Activated T-helper 2 cell treated with anti-CD3 and anti-CD28 coated beads, Interferon-gamma antibody, Interleukin-2, Interleukin-4, amounts not matched to agents 10 μg/mL and 5 μg/mL and 100 μg/mL, durations not matched to agents 14 hours and 24 hours and 36 hours (primary cell): ENCODE measurements at regions not wholly inside any gene's neighbourhood (a gene's known extent, or its start where the extent isn't known, plus 50 kb on each side); places are given as distances from the start of the nearest gene placed in this dataset.

ENCODE experiments used
- DNase-seq: peaks from one replicate; pipeline ENCODE4 v3.0.0; 2021; ENCODE audit warnings: low spot score
- H3K27ac Mint-ChIP-seq: one replicate; pipeline ENCODE4 v1.8.0; 2021; ENCODE audit warnings: mixed read lengths
- H3K27me3 Mint-ChIP-seq: one replicate; pipeline ENCODE4 v1.8.0; 2021; ENCODE audit warnings: low read depth, mixed read lengths
- H3K36me3 Mint-ChIP-seq: one replicate; pipeline ENCODE4 v1.8.0; 2021; ENCODE audit warnings: low read depth, mixed read lengths
- H3K4me1 Mint-ChIP-seq: one replicate; pipeline ENCODE4 v1.8.0; 2021; ENCODE audit warnings: low read depth, mixed read lengths
- H3K4me3 Mint-ChIP-seq: one replicate; pipeline ENCODE4 v1.8.0; 2021; ENCODE audit warnings: low read depth, mild to moderate bottlenecking, moderate library complexity, mixed read lengths
- H3K9me3 Mint-ChIP-seq: one replicate; pipeline ENCODE4 v1.8.0; 2021; ENCODE audit warnings: mixed read lengths
- intact Hi-C: fragments of 100-400 bp; cut with micrococcal nuclease; formaldehyde crosslinking; loops from one replicate; pipeline ENCODE4 v1.15.1; 2023

- H3K4me3 Mint-ChIP-seq: no peak overlapping the region
- no peaks in the 10 kb centered on the region for H3K36me3 Mint-ChIP-seq
- no peaks in the 10 kb centered on the region for H3K27me3 Mint-ChIP-seq
- DNase-seq: no peak
- peaks cover 9% of the 10 kb centered on the region for H3K9me3 Mint-ChIP-seq
- no peak overlapping the region for H3K27ac Mint-ChIP-seq
- intact Hi-C loops: no loop called here
- no peaks in the 10 kb centered on the region for H3K4me1 Mint-ChIP-seq
Observed at GRCh38 chr1:68961143-68961542, 464.3 kb upstream of the DEPDC1 start.

- Mint-ChIP-seq H3K4me1 (no peaks in the 10 kb centered on the region), H3K36me3 (no peaks in the 10 kb centered on the region), H3K4me3 (no peak overlapping the region), H3K27me3 (no peaks in the 10 kb centered on the region), H3K9me3 (peaks cover 13% of the 10 kb centered on the region), H3K27ac (no peak overlapping the region)
- no peak for DNase-seq
- intact Hi-C loops: no loop called here
Observed at GRCh38 chr1:68963353-68963752, 466.5 kb upstream of the DEPDC1 start.

GRCh38 chr1:68969441-68969840 lies 472.6 kb upstream of the DEPDC1 start:
- intact Hi-C loops: no loop called here
- Mint-ChIP-seq H3K27me3 (no peaks in the 10 kb centered on the region), H3K4me1 (no peaks in the 10 kb centered on the region), H3K9me3 (peaks cover 3% of the 10 kb centered on the region), H3K27ac (no peak overlapping the region), H3K4me3 (no peak overlapping the region), H3K36me3 (no peaks in the 10 kb centered on the region)
- no peak for DNase-seq

GRCh38 chr1:68970571-68970970 lies 473.7 kb upstream of the DEPDC1 start:
- no peaks in the 10 kb centered on the region for H3K27me3 Mint-ChIP-seq
- no peak for DNase-seq
- H3K9me3 Mint-ChIP-seq: peaks cover 3% of the 10 kb centered on the region
- H3K4me1 Mint-ChIP-seq: no peaks in the 10 kb centered on the region
- no peak overlapping the region for H3K27ac Mint-ChIP-seq
- no peak overlapping the region for H3K4me3 Mint-ChIP-seq
- no peaks in the 10 kb centered on the region for H3K36me3 Mint-ChIP-seq
- intact Hi-C loops: no loop called here

DNA sequence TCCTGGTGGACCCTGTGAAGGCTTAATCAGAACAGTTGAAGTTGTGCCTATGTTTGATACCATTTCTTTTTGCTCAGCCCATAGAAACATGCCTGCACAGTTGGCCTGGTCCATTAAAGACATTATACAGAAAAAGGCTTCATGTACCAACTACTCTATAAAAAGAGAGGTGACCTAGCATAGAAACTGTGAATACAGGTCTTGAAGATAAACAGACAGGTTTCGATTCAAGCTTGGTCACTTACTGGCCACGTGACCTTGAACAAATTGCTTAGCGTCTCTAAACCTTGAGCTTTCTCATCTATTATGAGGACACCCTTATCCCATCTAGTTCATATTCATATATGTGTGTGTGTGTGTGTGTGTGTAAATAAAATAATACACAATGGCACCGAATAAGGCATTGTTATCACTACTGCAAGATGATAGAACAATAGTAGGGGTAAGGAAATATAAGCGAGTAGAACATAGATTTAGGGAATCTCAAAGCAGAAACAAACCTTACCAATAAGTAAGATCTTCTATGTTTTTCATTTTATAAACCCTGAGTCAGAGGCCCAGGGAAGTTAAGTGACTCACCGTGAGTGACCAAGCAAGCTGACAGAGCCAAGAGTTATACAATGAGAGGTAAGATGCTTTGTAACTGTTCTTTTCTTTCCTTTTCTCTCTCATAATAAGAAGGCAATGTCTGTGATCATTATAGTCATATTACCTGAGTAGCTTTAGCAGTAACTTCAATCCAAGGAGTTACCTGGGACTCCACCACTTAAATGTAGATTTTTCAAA lies 476.8 kb upstream of the DEPDC1 start:
- no peak for DNase-seq
- Mint-ChIP-seq H3K4me1 (no peaks in the 10 kb centered on the region), H3K9me3 (no peaks in the 10 kb centered on the region), H3K4me3 (no peak overlapping the region), H3K36me3 (no peaks in the 10 kb centered on the region), H3K27me3 (no peaks in the 10 kb centered on the region), H3K27ac (no peak overlapping the region)
- intact Hi-C loops: no loop called here

- Mint-ChIP-seq H3K9me3 (no peaks in the 10 kb centered on the region), H3K27me3 (no peaks in the 10 kb centered on the region), H3K36me3 (no peaks in the 10 kb centered on the region), H3K27ac (no peak overlapping the region), H3K4me3 (no peak overlapping the region), H3K4me1 (no peaks in the 10 kb centered on the region)
- no peak for DNase-seq
- intact Hi-C loops: no loop called here
Observed at GRCh38 chr1:68974447-68974846, 477.6 kb upstream of the DEPDC1 start.

DNA sequence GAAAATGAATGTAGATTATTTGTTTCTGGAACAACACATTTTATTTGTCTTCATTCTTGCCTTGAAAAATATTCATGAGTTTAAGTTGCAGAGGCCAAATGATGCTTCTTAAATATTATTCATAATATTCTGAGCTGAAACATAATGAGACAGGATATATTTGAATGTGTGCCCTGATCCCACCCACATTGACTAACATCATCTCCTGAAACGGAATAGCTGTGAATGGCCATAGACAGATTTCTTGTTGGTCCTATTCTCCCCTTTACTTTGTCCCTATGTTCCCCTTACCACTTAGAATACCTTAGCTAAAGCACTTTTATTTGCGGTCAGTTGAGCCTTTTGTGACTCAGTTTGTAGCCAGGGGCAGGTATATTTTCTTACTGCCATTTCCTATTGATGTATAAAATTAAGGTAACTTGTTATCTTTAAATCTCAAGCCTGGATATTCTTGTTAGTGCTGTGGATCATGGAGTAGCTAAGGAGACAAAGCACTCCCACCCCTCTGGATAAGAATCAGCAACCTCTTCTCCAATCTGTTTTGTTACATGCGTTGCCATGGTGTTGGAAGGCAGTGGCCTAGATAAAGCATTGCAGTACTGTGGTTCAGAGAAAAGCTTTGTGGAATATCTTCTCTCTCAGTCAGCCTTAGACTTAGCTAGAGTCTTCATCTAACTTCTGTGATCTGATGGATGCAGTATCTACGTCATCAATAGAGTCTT lies 478.5 kb upstream of the DEPDC1 start:
- Mint-ChIP-seq H3K4me3 (no peak overlapping the region), H3K27me3 (no peaks in the 10 kb centered on the region), H3K36me3 (no peaks in the 10 kb centered on the region), H3K9me3 (no peaks in the 10 kb centered on the region), H3K27ac (no peak overlapping the region), H3K4me1 (no peaks in the 10 kb centered on the region)
- intact Hi-C loops: no loop called here
- no peak for DNase-seq

GRCh38 chr1:68976916-68977610 lies 480.2 kb upstream of the DEPDC1 start:
- no peak for DNase-seq
- H3K36me3 Mint-ChIP-seq: no peaks in the 10 kb centered on the region
- intact Hi-C loops: no loop called here
- no peak overlapping the region for H3K4me3 Mint-ChIP-seq
- no peaks in the 10 kb centered on the region for H3K4me1 Mint-ChIP-seq
- no peaks in the 10 kb centered on the region for H3K27me3 Mint-ChIP-seq
- H3K27ac Mint-ChIP-seq: no peak overlapping the region
- H3K9me3 Mint-ChIP-seq: peaks cover 3% of the 10 kb centered on the region

- intact Hi-C loops: no loop called here
- Mint-ChIP-seq H3K27ac (no peak overlapping the region), H3K9me3 (peaks cover 7% of the 10 kb centered on the region), H3K36me3 (no peaks in the 10 kb centered on the region), H3K27me3 (no peaks in the 10 kb centered on the region), H3K4me1 (no peaks in the 10 kb centered on the region), H3K4me3 (no peak overlapping the region)
- DNase-seq: no peak
Observed at GRCh38 chr1:68979891-68980290, 483.0 kb upstream of the DEPDC1 start.

DNA sequence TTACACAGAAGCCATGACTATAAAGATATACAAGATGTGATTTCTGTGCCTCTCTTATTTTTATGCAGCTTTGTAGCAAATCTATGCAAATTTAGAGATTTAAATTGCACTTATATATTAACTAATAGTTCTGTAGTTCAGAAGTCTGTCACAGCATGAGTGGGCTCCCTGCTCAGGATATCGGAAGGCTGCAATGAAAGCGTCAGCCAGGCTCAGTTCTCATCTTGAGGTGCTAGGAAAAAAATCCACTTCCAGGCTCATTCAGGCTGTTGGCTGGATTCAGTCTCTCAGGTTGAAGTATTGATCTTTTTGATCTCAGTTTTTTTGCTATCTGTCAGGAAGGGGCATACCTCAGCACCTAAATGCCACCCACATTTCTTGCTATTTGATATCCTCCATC lies 487.4 kb upstream of the DEPDC1 start:
- H3K27me3 Mint-ChIP-seq: no peaks in the 10 kb centered on the region
- intact Hi-C loops: no loop called here
- no peak overlapping the region for H3K4me3 Mint-ChIP-seq
- no peaks in the 10 kb centered on the region for H3K36me3 Mint-ChIP-seq
- no peak overlapping the region for H3K27ac Mint-ChIP-seq
- no peaks in the 10 kb centered on the region for H3K4me1 Mint-ChIP-seq
- no peak for DNase-seq
- H3K9me3 Mint-ChIP-seq: peaks cover 21% of the 10 kb centered on the region

DNA sequence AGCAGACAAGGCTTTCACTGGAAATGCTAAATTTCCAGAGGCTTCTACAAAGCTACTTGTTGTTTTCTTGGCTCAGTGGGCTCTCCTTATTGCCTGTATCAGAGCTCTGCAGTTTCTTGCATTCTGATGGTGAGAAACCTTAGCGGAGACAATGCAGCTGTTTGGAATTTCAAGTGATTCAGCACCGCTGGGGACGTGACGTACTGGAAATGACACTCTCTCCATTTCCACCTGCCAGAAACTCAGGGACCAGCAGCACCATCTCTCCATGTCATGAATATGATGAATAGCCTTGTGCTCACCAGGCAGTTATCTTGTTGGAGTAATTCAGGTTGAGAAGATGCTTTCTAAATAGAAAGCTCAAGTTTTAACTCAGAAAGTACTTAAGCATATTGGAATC lies 497.2 kb upstream of the DEPDC1 start:
- Mint-ChIP-seq H3K9me3 (peaks cover 4% of the 10 kb centered on the region), H3K4me1 (no peaks in the 10 kb centered on the region), H3K27me3 (no peaks in the 10 kb centered on the region), H3K27ac (no peak overlapping the region), H3K36me3 (no peaks in the 10 kb centered on the region), H3K4me3 (no peak overlapping the region)
- DNase-seq: no peak
- intact Hi-C loops: no loop called here

GRCh38 chr1:69016468-69016867 lies 519.6 kb upstream of the DEPDC1 start:
- H3K4me3 Mint-ChIP-seq: no peak overlapping the region
- no peaks in the 10 kb centered on the region for H3K27me3 Mint-ChIP-seq
- H3K4me1 Mint-ChIP-seq: no peaks in the 10 kb centered on the region
- DNase-seq: no peak
- H3K36me3 Mint-ChIP-seq: no peaks in the 10 kb centered on the region
- peaks cover 18% of the 10 kb centered on the region for H3K9me3 Mint-ChIP-seq
- no peak overlapping the region for H3K27ac Mint-ChIP-seq
- intact Hi-C loops: no loop called here

GRCh38 chr1:69029649-69030048 lies 532.8 kb upstream of the DEPDC1 start:
- H3K4me3 Mint-ChIP-seq: no peak overlapping the region
- intact Hi-C loops: no loop called here
- H3K4me1 Mint-ChIP-seq: no peaks in the 10 kb centered on the region
- H3K27me3 Mint-ChIP-seq: no peaks in the 10 kb centered on the region
- H3K9me3 Mint-ChIP-seq: peaks cover 45% of the 10 kb centered on the region
- DNase-seq: no peak
- no peaks in the 10 kb centered on the region for H3K36me3 Mint-ChIP-seq
- H3K27ac Mint-ChIP-seq: no peak overlapping the region
